GM21390 (cell line): ENCODE measurements at regions not wholly inside any gene's neighbourhood (a gene's known extent, or its start where the extent isn't known, plus 50 kb on each side); places are given as distances from the start of the nearest gene placed in this dataset.
"Not testable (repeated sequence)": the region's sequence is repeated elsewhere in the genome, so short reads cannot be mapped to it uniquely, and the experiment has no call there.

Source experiments
- ATAC-seq: cut with Tn5 transposase; IDR thresholded peaks from one replicate; pipeline ENCODE4 v1.9.1; 2021; ENCODE audit not compliant: unreplicated experiment

GRCh38 chr4:165548702-165549101, 169.9 kb downstream of the CPE start:
- ATAC-seq: no peak

- ATAC-seq: no peak
Observed at GRCh38 chr4:165553221-165553810, 174.5 kb downstream of the CPE start.

GRCh38 chr4:165555302-165555701, 176.5 kb downstream of the CPE start:
- ATAC-seq: no peak

- no peak for ATAC-seq
Observed at GRCh38 chr4:165556383-165556782, 177.6 kb downstream of the CPE start.

- ATAC-seq: no peak
Observed at GRCh38 chr4:165560941-165561340, 182.1 kb downstream of the CPE start.

- ATAC-seq: no peak
Observed at GRCh38 chr4:165563851-165564250, 185.0 kb downstream of the CPE start.

GRCh38 chr4:165569031-165569430, 190.2 kb downstream of the CPE start:
- no peak for ATAC-seq

GRCh38 chr4:165571476-165571875, 192.7 kb downstream of the CPE start:
- not testable (repeated sequence) for ATAC-seq

GRCh38 chr4:165580351-165580905, 201.6 kb downstream of the CPE start:
- ATAC-seq: no peak

GRCh38 chr4:165583341-165583740, 204.5 kb downstream of the CPE start:
- ATAC-seq: no peak

- ATAC-seq: no peak
Observed at GRCh38 chr4:165584916-165585315, 206.1 kb downstream of the CPE start.

- ATAC-seq: no peak
Observed at GRCh38 chr4:165588534-165589315, 209.9 kb downstream of the CPE start.

- ATAC-seq: no peak
Observed at GRCh38 chr4:165592386-165592785, 213.6 kb downstream of the CPE start.

GRCh38 chr4:165597581-165598480, 219.0 kb downstream of the CPE start:
- ATAC-seq: no peak

GRCh38 chr4:165600959-165601683, 222.3 kb downstream of the CPE start:
- ATAC-seq: no peak

GRCh38 chr4:165602621-165603020, 223.8 kb downstream of the CPE start:
- ATAC-seq: no peak

GRCh38 chr4:165604181-165604580, 225.4 kb downstream of the CPE start:
- no peak for ATAC-seq

- ATAC-seq: no peak
Observed at GRCh38 chr4:165605811-165606210, 227.0 kb downstream of the CPE start.

- no peak for ATAC-seq
Observed at GRCh38 chr4:165606465-165607205, 227.8 kb downstream of the CPE start.

- ATAC-seq: no peak
Observed at GRCh38 chr4:165609653-165610052, 230.8 kb downstream of the CPE start.
